Vagina (tissue), 2 donors: ENCODE measurements at regions not wholly inside any gene's neighbourhood (a gene's known extent, or its start where the extent isn't known, plus 50 kb on each side); places are given as distances from the start of the nearest gene placed in this dataset.

ENCODE experiments used
- POLR2AphosphoS5 ChIP-seq, 2 donors: sonication (generic); formaldehyde crosslinking; IDR thresholded peaks; one replicate each; pipeline ENCODE4 v1.9.0; 2017; ENCODE audit warnings: antibody characterized with exemption in 2 of 2, mild to moderate bottlenecking in 2 of 2, low read depth in 1 of 2; ENCODE audit not compliant: insufficient read depth in 1 of 2
- TF ChIP-seq, protein P1 (sequence below), 3 experiments: fragments of 450-650 bp in 2 of 3; fragments of 200-600 bp in 1 of 3; sonication (generic) in 1 of 3; IDR thresholded peaks; one replicate each; pipeline ENCODE4 v1.5.1; 2017 to 2019; ENCODE audit warnings: antibody characterized with exemption in 3 of 3, mild to moderate bottlenecking in 2 of 3, moderate library complexity in 2 of 3

GRCh38 chr20:7672571-7672970 lies 267.7 kb downstream of the HAO1 start:
- no peak for TF ChIP-seq POLR2AphosphoS5 (IDR thresholded peaks at IDR 0.05; ENCODE audit: insufficient read depth in 1 of 2, low read depth in 1 of 2)
- TF ChIP-seq, protein P1, sequence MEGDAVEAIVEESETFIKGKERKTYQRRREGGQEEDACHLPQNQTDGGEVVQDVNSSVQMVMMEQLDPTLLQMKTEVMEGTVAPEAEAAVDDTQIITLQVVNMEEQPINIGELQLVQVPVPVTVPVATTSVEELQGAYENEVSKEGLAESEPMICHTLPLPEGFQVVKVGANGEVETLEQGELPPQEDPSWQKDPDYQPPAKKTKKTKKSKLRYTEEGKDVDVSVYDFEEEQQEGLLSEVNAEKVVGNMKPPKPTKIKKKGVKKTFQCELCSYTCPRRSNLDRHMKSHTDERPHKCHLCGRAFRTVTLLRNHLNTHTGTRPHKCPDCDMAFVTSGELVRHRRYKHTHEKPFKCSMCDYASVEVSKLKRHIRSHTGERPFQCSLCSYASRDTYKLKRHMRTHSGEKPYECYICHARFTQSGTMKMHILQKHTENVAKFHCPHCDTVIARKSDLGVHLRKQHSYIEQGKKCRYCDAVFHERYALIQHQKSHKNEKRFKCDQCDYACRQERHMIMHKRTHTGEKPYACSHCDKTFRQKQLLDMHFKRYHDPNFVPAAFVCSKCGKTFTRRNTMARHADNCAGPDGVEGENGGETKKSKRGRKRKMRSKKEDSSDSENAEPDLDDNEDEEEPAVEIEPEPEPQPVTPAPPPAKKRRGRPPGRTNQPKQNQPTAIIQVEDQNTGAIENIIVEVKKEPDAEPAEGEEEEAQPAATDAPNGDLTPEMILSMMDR (IDR thresholded peaks at IDR 0.05), result no peak
